Neural crest cell (in vitro differentiated cells): ENCODE measurements at regions not wholly inside any gene's neighbourhood (a gene's known extent, or its start where the extent isn't known, plus 50 kb on each side); places are given as distances from the start of the nearest gene placed in this dataset.

Experiments
- DNase-seq: peaks from one replicate; pipeline ENCODE4 v3.0.0; 2021; ENCODE audit warnings: low read depth, mixed read lengths, low spot score
- H3K27ac Mint-ChIP-seq: one replicate; pipeline ENCODE4 v1.8.0; 2021; ENCODE audit warnings: mild to moderate bottlenecking, mixed read lengths; ENCODE audit not compliant: unreplicated experiment
- H3K27me3 Mint-ChIP-seq: 2 replicates; pipeline ENCODE4 v1.8.0; 2021; ENCODE audit warnings: low read depth, mild to moderate bottlenecking, mixed read lengths
- H3K36me3 Mint-ChIP-seq: 2 replicates; pipeline ENCODE4 v1.8.0; 2021; ENCODE audit warnings: low read depth, mild to moderate bottlenecking, mixed read lengths
- H3K4me1 Mint-ChIP-seq: 2 replicates; pipeline ENCODE4 v1.8.0; 2021; ENCODE audit warnings: mixed read lengths
- H3K4me3 Mint-ChIP-seq: one replicate; pipeline ENCODE4 v1.8.0; 2021; ENCODE audit warnings: mild to moderate bottlenecking, mixed read lengths
- H3K9me3 Mint-ChIP-seq: 2 replicates; pipeline ENCODE4 v1.8.0; 2021; ENCODE audit warnings: mixed read lengths
- TF ChIP-seq, protein P1 (sequence below): fragments of 200-600 bp; sonication (generic); conservative IDR thresholded peaks from 2 replicates; pipeline ENCODE4 v1.5.0; 2021; ENCODE audit warnings: antibody characterized with exemption, mild to moderate bottlenecking

DNA sequence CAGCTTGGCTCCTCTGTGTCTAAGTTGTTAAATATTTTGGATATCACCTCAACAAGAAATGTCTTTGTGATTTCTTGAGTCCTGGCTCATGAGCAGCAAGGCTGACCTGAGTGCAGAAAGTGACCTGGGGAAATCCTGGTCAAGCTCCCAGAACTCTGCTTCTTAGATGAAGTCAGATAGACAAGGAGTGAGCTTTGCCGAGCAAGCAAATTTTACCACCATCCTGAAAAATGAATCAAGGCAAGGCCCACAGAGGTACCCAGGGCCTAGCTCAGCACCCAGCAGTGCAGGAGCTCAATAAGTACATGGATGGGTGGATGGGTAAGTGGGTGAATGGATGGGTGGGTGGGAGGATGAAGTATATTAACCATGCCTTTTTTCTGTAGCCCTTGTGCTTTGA lies 291.8 kb downstream of the UACA start:
- H3K36me3 Mint-ChIP-seq, result no peaks in the 10 kb centered on the region
- peaks cover 2% of the 10 kb centered on the region for H3K27me3 Mint-ChIP-seq
- H3K4me3 Mint-ChIP-seq, result no peak overlapping the region
- peaks cover 23% of the 10 kb centered on the region for H3K4me1 Mint-ChIP-seq
- DNase-seq, result no peak
- H3K9me3 Mint-ChIP-seq, result no peaks in the 10 kb centered on the region
- H3K27ac Mint-ChIP-seq, result no peak overlapping the region
- TF ChIP-seq, protein P1, sequence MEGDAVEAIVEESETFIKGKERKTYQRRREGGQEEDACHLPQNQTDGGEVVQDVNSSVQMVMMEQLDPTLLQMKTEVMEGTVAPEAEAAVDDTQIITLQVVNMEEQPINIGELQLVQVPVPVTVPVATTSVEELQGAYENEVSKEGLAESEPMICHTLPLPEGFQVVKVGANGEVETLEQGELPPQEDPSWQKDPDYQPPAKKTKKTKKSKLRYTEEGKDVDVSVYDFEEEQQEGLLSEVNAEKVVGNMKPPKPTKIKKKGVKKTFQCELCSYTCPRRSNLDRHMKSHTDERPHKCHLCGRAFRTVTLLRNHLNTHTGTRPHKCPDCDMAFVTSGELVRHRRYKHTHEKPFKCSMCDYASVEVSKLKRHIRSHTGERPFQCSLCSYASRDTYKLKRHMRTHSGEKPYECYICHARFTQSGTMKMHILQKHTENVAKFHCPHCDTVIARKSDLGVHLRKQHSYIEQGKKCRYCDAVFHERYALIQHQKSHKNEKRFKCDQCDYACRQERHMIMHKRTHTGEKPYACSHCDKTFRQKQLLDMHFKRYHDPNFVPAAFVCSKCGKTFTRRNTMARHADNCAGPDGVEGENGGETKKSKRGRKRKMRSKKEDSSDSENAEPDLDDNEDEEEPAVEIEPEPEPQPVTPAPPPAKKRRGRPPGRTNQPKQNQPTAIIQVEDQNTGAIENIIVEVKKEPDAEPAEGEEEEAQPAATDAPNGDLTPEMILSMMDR, result no peak

DNA sequence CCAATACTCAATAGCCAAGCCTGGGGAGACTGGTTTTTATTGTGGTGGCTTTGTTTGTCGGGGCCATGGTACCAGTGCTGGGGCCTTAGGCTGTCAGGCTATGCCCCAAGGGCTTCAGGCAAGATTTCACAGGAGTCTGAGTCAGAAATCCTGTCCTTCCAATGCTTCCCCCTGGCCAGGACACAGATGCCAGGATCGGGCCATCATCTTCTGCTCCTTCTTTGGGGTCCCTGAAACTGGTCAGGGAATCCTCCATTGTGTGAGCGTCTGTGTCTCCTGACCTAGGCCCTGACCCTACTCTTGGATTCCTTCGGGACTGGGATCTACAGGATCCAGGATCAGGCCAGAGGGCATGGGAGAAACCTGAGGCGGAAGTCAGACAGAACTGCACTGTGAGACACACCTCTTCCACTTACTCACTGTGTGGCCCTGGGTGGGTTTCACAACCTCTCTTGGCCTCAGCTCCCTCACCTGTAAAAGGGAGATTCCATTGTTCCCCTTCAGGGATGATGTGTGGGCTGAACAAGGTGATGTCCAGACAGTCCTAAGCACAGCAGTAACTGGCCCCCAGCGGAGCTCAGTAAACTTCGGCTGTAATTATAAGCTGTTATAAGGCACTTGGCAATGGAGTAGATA lies 292.7 kb downstream of the UACA start:
- Mint-ChIP-seq H3K4me1 (peaks cover 15% of the 10 kb centered on the region), H3K27ac (no peak overlapping the region), H3K4me3 (no peak overlapping the region), H3K9me3 (no peaks in the 10 kb centered on the region), H3K36me3 (no peaks in the 10 kb centered on the region), H3K27me3 (peaks cover 2% of the 10 kb centered on the region)
- DNase-seq, result no peak
- TF ChIP-seq, protein P1, result no peak

- Mint-ChIP-seq H3K27me3 (peaks cover 2% of the 10 kb centered on the region), H3K4me3 (no peak overlapping the region), H3K36me3 (no peaks in the 10 kb centered on the region), H3K4me1 (peaks cover 9% of the 10 kb centered on the region), H3K27ac (no peak overlapping the region), H3K9me3 (no peaks in the 10 kb centered on the region)
- TF ChIP-seq, protein P1, result no peak
- DNase-seq, result no peak
Measured at GRCh38 chr15:70469651-70470555, 293.5 kb downstream of the UACA start.

DNA sequence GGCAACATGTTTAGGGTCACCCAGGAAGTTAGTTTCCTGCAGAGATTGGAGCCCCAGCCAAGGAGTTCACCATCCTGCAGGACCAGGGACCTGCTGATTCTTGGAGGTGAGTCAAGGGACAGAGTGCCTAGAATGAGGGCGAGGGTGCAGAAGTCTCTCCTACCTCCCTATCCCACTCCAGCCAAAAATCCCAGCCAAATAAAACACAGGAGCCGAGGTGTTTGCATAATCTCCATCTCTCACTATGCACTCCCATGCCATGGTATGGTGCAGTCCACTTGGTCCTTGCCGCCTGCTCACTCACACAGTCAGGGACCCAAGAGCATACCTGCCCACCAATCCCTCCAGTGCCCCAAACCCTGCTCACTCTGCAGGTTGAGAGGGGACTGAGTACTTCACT lies 294.2 kb downstream of the UACA start:
- TF ChIP-seq, protein P1, result no peak
- Mint-ChIP-seq H3K9me3 (no peaks in the 10 kb centered on the region), H3K4me3 (no peak overlapping the region), H3K36me3 (no peaks in the 10 kb centered on the region), H3K27me3 (peaks cover 2% of the 10 kb centered on the region), H3K4me1 (peaks cover 9% of the 10 kb centered on the region), H3K27ac (peak overlapping the region; percentile 83)
- no peak for DNase-seq

- Mint-ChIP-seq H3K4me3 (no peak overlapping the region), H3K27ac (no peak overlapping the region), H3K27me3 (peaks cover 2% of the 10 kb centered on the region), H3K9me3 (no peaks in the 10 kb centered on the region), H3K36me3 (no peaks in the 10 kb centered on the region), H3K4me1 (peaks cover 9% of the 10 kb centered on the region)
- TF ChIP-seq, protein P1, result peak; percentile 71
- DNase-seq, result peak; percentile 39
Measured at GRCh38 chr15:70466895-70467529, 296.3 kb downstream of the UACA start.
